Spleen (tissue), 11 donors: ENCODE measurements at regions not wholly inside any gene's neighbourhood (a gene's known extent, or its start where the extent isn't known, plus 50 kb on each side); places are given as distances from the start of the nearest gene placed in this dataset.

Experiments used
- DNase-seq: peaks from one replicate; pipeline ENCODE4 v3.0.0-alpha.2; 2020
- H3K27ac ChIP-seq, 8 donors: fragments of 200-600 bp; sonication (generic) in 7 of 8; 1 replicate in 4 of 8; 2 replicates in 4 of 8; pipeline versions ENCODE4 v1.5.0 to v1.8.0; 2016 to 2021; ENCODE audit warnings: inconsistent platforms in 4 of 8, mild to moderate bottlenecking in 4 of 8, moderate library complexity in 1 of 8
- H3K27me3 ChIP-seq, 7 donors: fragments of 200-600 bp; sonication (generic) in 6 of 7; replicated peaks in 1 of 7; 1 replicate in 4 of 7; 2 replicates in 3 of 7; pipeline versions ENCODE4 v1.5.0 to v1.8.0; 2016 to 2021; ENCODE audit warnings: inconsistent platforms in 3 of 7, mild to moderate bottlenecking in 1 of 7
- H3K36me3 ChIP-seq, 6 donors: fragments of 200-600 bp; sonication (generic) in 5 of 6; 1 replicate in 4 of 6; 2 replicates in 2 of 6; pipeline versions ENCODE4 v1.5.0 to v1.8.0; 2016 to 2021; ENCODE audit warnings: inconsistent platforms in 2 of 6
- H3K4me1 ChIP-seq, 6 donors: fragments of 200-600 bp; sonication (generic) in 5 of 6; 1 replicate in 3 of 6; 2 replicates in 3 of 6; pipeline versions ENCODE4 v1.5.0 to v1.8.0; 2016 to 2021; ENCODE audit warnings: inconsistent platforms in 3 of 6
- H3K4me3 ChIP-seq, 8 donors: fragments of 200-600 bp; sonication (generic) in 7 of 8; 1 replicate in 4 of 8; 2 replicates in 4 of 8; pipeline versions ENCODE4 v1.5.0 to v1.8.0; 2016 to 2021; ENCODE audit warnings: inconsistent platforms in 4 of 8, mild to moderate bottlenecking in 4 of 8, moderate library complexity in 2 of 8
- H3K9me3 ChIP-seq, 8 donors: fragments of 200-600 bp; sonication (generic) in 7 of 8; 1 replicate in 4 of 8; 2 replicates in 4 of 8; pipeline versions ENCODE4 v1.5.0 to v1.8.0; 2016 to 2021; ENCODE audit warnings: inconsistent platforms in 4 of 8
- POLR2A ChIP-seq, 3 donors: fragments of 450-650 bp; IDR thresholded peaks; one replicate each; pipeline ENCODE4 v1.5.1; 2017; ENCODE audit warnings: antibody characterized with exemption in 3 of 3, mild to moderate bottlenecking in 1 of 3
- POLR2AphosphoS5 ChIP-seq, 3 donors: sonication (generic); formaldehyde crosslinking; IDR thresholded peaks; one replicate each; pipeline ENCODE4 v1.5.1; 2017; ENCODE audit warnings: antibody characterized with exemption in 3 of 3
- WGBS, 5 donors: extraction: QIAGEN DNeasy Blood & Tissue Kit in 3 of 5; methylation state at CpG; one replicate each; pipeline versions ENCODE4 v1.1.5 to v1.1.7; 2013 to 2018; 5-methylcytosine and 5-hydroxymethylcytosine counted together
- intact Hi-C: fragments of 100-400 bp; cut with DNase I; formaldehyde crosslinking; loops from one replicate; pipeline ENCODE4 v1.15.0; 2023; ENCODE audit warnings: low total_unique reads
- TF ChIP-seq, protein P1 (sequence below), 11 experiments: fragments of 200-600 bp in 7 of 11; fragments of 450-650 bp in 4 of 11; sonication (generic) in 4 of 11; IDR thresholded peaks in 8 of 11; conservative IDR thresholded peaks in 3 of 11; 1 replicate in 7 of 11; 2 replicates in 4 of 11; pipeline versions ENCODE4 v1.4.0 to v1.8.0; 2016 to 2021; ENCODE audit warnings: antibody characterized with exemption in 11 of 11, inconsistent platforms in 4 of 11, mild to moderate bottlenecking in 1 of 11
- donor health status: healthy with polysubstance abuse.
- donor health status: DM: no; HTN: no; CAD: no; lungs with moderate emphysema.
- donor health status: DM: no; HTN: no; CAD: no.
- donor health status: Bipolar disorder and iron deficiency.
- donor health status: healthy.
- donor health status: DM: no; HTN: no; CAD: no.
- donor health status: DM: yes; HTN: yes; CAD: no.

DNA sequence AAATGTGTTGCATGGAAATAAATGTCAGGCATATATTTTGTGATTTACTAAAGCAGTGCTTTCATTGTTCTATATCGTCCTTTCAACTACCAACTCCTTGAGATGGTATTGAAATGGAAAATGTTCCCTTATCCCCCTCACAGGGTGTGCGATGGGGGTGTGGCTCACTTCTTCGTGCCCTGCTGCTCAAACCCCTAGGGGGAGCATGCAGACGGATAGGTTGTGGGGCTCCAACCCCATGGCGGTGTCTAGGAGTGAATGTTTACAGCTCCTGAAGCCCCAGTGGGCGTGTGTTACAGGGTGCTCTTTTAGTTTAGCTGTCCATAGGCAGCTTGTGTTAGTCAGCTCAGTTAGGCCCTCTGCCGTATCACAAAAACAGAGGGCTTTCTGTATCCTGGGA, 287.7 kb upstream of the EMCN start:
- intact Hi-C loops = no loop called here
- 85 to 91% (median 88%) methylated on average over 7 of the region's 7 CpGs for WGBS, 5 donors

DNA sequence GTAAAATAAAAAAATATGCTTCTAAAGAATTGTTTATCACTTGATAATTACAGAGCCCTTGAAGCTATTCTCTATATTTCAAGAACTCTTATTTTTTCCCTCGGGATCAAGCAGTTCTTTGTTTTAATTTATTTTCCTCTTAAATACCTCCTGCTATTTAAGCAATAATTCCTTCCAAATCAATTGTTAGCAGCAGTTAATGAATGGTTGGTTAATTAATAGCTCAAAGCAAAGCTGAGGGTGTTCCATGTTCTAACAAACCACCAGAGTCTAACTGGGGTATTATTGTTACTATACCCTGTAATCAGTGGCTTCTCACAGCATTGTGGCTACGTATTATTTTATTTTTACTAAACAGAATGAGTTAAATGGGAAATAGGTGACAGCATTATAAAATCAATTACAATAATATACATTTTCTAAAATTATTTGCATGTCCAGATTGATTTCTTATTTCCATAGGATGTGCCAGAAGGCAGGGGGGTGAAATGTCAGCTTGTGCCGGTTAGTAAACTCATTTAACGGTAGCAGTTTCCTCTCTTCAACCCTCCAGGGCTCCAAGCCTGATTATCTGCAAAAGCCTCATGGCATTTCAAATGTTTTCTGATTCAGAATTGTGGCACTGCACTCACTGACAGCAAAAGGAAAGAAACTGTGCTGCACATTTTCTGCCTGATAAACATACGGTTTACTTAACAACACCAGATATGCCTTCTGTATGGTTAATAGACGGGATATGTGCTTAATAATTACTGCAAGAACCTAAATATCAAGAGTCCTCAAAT, 286.9 kb upstream of the EMCN start:
- WGBS, 5 donors = 90 to 96% (median 91%) methylated on average over 6 of the region's 6 CpGs

More for the DNA sequence above, 287.7 kb upstream of the EMCN start:
- Histone ChIP-seq H3K27me3 (no peaks in the 10 kb centered on the region), H3K9me3 (peaks cover 0 to 5% (median 0%) of the 10 kb centered on the region in 8 donors), H3K27ac (no peak overlapping the region), H3K4me3 (no peak overlapping the region), H3K4me1 (no peaks in the 10 kb centered on the region), H3K36me3 (no peaks in the 10 kb centered on the region)
- TF ChIP-seq, protein P1, sequence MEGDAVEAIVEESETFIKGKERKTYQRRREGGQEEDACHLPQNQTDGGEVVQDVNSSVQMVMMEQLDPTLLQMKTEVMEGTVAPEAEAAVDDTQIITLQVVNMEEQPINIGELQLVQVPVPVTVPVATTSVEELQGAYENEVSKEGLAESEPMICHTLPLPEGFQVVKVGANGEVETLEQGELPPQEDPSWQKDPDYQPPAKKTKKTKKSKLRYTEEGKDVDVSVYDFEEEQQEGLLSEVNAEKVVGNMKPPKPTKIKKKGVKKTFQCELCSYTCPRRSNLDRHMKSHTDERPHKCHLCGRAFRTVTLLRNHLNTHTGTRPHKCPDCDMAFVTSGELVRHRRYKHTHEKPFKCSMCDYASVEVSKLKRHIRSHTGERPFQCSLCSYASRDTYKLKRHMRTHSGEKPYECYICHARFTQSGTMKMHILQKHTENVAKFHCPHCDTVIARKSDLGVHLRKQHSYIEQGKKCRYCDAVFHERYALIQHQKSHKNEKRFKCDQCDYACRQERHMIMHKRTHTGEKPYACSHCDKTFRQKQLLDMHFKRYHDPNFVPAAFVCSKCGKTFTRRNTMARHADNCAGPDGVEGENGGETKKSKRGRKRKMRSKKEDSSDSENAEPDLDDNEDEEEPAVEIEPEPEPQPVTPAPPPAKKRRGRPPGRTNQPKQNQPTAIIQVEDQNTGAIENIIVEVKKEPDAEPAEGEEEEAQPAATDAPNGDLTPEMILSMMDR (IDR thresholded peaks at IDR 0.05 in 8 of 11, conservative IDR thresholded peaks at IDR 0.05 in 3 of 11) = no peak
- TF ChIP-seq POLR2A (IDR thresholded peaks at IDR 0.05) = no peak
- TF ChIP-seq POLR2AphosphoS5 (IDR thresholded peaks at IDR 0.05) = no peak
- DNase-seq = no peak

DNA sequence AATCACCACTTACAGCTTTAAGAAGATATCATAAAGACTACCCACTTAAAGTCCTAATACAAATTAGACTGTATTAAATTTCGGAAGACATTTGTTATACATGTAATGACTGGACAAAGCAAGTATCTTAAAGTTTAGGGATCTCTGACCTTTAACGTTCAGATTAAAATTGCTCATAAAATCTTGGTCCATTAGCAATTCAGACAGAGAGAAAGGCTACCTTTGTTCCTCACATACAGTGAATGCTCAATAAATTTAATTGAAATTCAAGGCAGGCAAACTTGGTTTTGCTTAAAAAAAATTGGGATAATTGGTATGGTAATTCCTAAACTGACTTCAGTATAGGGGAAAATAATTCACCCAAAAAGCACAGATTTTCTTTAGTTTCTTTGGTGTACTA, 285.9 kb upstream of the EMCN start:
- H3K27ac ChIP-seq = no peak overlapping the region
- no peaks in the 10 kb centered on the region for H3K27me3 ChIP-seq
- H3K9me3 ChIP-seq = peaks cover 0 to 5% (median 0%) of the 10 kb centered on the region in 8 donors
- TF ChIP-seq POLR2AphosphoS5 (IDR thresholded peaks at IDR 0.05) (no peak), POLR2A (IDR thresholded peaks at IDR 0.05) (no peak)
- TF ChIP-seq, protein P1 (IDR thresholded peaks at IDR 0.05 in 8 of 11, conservative IDR thresholded peaks at IDR 0.05 in 3 of 11) = no peak
- H3K4me3 ChIP-seq = no peak overlapping the region
- H3K4me1 ChIP-seq = no peaks in the 10 kb centered on the region
- intact Hi-C loops = no loop called here
- no peak for DNase-seq
- 87 to 95% (median 94%) methylated on average over 2 of the region's 2 CpGs for WGBS, 5 donors
- no peaks in the 10 kb centered on the region for H3K36me3 ChIP-seq

More for the DNA sequence above, 286.9 kb upstream of the EMCN start:
- intact Hi-C loops = no loop called here
- Histone ChIP-seq H3K4me3 (no peak overlapping the region), H3K27me3 (no peaks in the 10 kb centered on the region), H3K27ac (no peak overlapping the region), H3K9me3 (peaks cover 0 to 5% (median 0%) of the 10 kb centered on the region in 8 donors), H3K36me3 (no peaks in the 10 kb centered on the region), H3K4me1 (no peaks in the 10 kb centered on the region)
- TF ChIP-seq, protein P1 (IDR thresholded peaks at IDR 0.05 in 8 of 11, conservative IDR thresholded peaks at IDR 0.05 in 3 of 11) = no peak
- TF ChIP-seq POLR2A (IDR thresholded peaks at IDR 0.05) (no peak), POLR2AphosphoS5 (IDR thresholded peaks at IDR 0.05) (no peak)
- no peak for DNase-seq

DNA sequence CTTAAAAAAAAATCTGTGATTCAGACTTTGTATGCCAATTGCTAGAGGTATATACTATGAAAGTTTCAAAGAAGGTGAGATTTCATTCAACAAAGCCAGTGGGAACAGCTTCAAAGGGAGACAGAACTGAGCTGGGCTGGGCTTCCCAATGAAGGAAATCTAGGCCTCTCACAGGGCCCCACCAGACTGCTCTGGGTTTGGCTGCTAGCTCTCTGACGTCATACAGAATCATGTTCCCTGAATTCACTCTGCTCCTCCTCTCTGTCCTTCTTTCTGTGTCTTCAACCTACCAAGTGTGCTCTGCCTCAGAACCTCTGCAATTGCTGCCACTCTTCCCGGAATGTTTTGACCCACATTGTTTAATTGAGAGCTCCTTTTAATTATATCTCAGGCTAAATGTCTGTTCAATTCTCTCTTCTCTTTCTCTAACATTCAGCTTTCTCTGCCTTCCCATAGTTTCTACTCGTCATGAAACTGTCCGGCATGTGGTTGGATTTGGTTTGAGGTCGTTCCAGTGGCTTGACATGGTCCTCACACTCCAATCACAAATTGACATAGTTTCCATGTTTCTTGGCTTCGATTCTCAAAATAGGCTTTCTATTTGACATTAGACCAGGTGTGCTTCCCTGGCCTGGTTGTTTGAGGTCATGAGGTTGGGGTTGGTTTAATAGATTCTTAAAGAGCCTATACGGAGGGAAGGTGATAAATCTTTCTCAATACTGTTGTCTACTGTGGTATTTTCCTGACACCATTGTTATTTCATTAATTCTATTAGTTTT, 282.1 kb upstream of the EMCN start:
- WGBS, 5 donors = 70 to 84% (median 74%) methylated on average over 7 of the region's 7 CpGs
- TF ChIP-seq, protein P1 (IDR thresholded peaks at IDR 0.05 in 8 of 11, conservative IDR thresholded peaks at IDR 0.05 in 3 of 11) = no peak
- TF ChIP-seq POLR2AphosphoS5 (IDR thresholded peaks at IDR 0.05) (no peak), POLR2A (IDR thresholded peaks at IDR 0.05) (no peak)
- Histone ChIP-seq H3K27me3 (no peaks in the 10 kb centered on the region), H3K27ac (no peak overlapping the region), H3K4me3 (no peak overlapping the region), H3K36me3 (no peaks in the 10 kb centered on the region), H3K9me3 (peaks cover 0 to 5% (median 0%) of the 10 kb centered on the region in 8 donors), H3K4me1 (no peaks in the 10 kb centered on the region)
- no peak for DNase-seq
- intact Hi-C loops = no loop called here
